Fibroblast of mammary gland (primary cell): ENCODE measurements at regions not wholly inside any gene's neighbourhood (a gene's known extent, or its start where the extent isn't known, plus 50 kb on each side); places are given as distances from the start of the nearest gene placed in this dataset.
"Not testable (repeated sequence)": the region's sequence is repeated elsewhere in the genome, so short reads cannot be mapped to it uniquely, and the experiment has no call there.

ENCODE experiments used
- DNase-seq: peaks from one replicate; pipeline ENCODE4 v3.0.0-alpha.2; 2010; ENCODE audit warnings: low read depth
- H3K4me3 ChIP-seq: 2 replicates; pipeline ENCODE4 v1.5.1; 2011; ENCODE audit warnings: low read depth, mild to moderate bottlenecking, low read length, moderate library complexity; ENCODE audit not compliant: control insufficient read depth
- CTCF ChIP-seq: conservative IDR thresholded peaks from 2 replicates; pipeline ENCODE4 v1.5.1; 2011; ENCODE audit warnings: low read depth, low read length, inconsistent platforms; ENCODE audit not compliant: control insufficient read depth, insufficient read depth

GRCh38 chr5:20323323-20323722, 335.3 kb upstream of the CDH18 start:
- no peak for DNase-seq
- H3K4me3 ChIP-seq, result no peak overlapping the region
- TF ChIP-seq CTCF, result no peak

GRCh38 chr5:20307391-20307790, 319.4 kb upstream of the CDH18 start:
- DNase-seq, result no peak
- H3K4me3 ChIP-seq, result no peak overlapping the region
- no peak for TF ChIP-seq CTCF

GRCh38 chr5:20305463-20305862, 317.5 kb upstream of the CDH18 start:
- no peak for DNase-seq
- no peak overlapping the region for H3K4me3 ChIP-seq
- no peak for TF ChIP-seq CTCF

- not testable (repeated sequence) for DNase-seq, H3K4me3 ChIP-seq
Observed at GRCh38 chr5:20304570-20304969, 316.6 kb upstream of the CDH18 start.

- H3K4me3 ChIP-seq, result no peak overlapping the region
- no peak for TF ChIP-seq CTCF
- no peak for DNase-seq
Observed at GRCh38 chr5:20300110-20300509, 312.1 kb upstream of the CDH18 start.

GRCh38 chr5:20294696-20295095, 306.7 kb upstream of the CDH18 start:
- no peak for DNase-seq
- no peak for TF ChIP-seq CTCF
- no peak overlapping the region for H3K4me3 ChIP-seq

GRCh38 chr5:20291766-20292165, 303.8 kb upstream of the CDH18 start:
- no peak for DNase-seq
- no peak overlapping the region for H3K4me3 ChIP-seq
- no peak for TF ChIP-seq CTCF
